HCT116 (cell line): ENCODE measurements at regions not wholly inside any gene's neighbourhood (a gene's known extent, or its start where the extent isn't known, plus 50 kb on each side); places are given as distances from the start of the nearest gene placed in this dataset.

ENCODE experiments used
- EZH2 ChIP-seq: fragments of 200-600 bp; sonication (generic); IDR thresholded peaks from 2 replicates; pipeline ENCODE4 v1.6.1; 2017; ENCODE audit warnings: antibody characterized with exemption, mixed run types
- POLR2A ChIP-seq: IDR thresholded peaks from 2 replicates; pipeline ENCODE4 v1.7.0; 2011; ENCODE audit warnings: borderline replicate concordance; ENCODE audit not compliant: insufficient read depth, insufficient read length; ENCODE audit errors: extremely low read depth
- RAD21 ChIP-seq: IDR thresholded peaks from 2 replicates; pipeline ENCODE4 v1.6.1; 2012; ENCODE audit warnings: low read depth, mild to moderate bottlenecking
- TF ChIP-seq, protein P1 (sequence below), 3 experiments: fragments of 200-600 bp in 1 of 3; sonication (generic) in 1 of 3; IDR thresholded peaks in 2 of 3; conservative IDR thresholded peaks in 1 of 3; 2 replicates each; pipeline ENCODE4 v1.5.1; 2012 to 2017; ENCODE audit warnings: low read depth in 2 of 3, low read length in 2 of 3, antibody characterized with exemption in 1 of 3, borderline replicate concordance in 1 of 3, control low read depth in 1 of 3, mild to moderate bottlenecking in 1 of 3, mixed read lengths in 1 of 3, mixed run types in 1 of 3, moderate library complexity in 1 of 3; ENCODE audit not compliant: insufficient read depth in 1 of 3

DNA sequence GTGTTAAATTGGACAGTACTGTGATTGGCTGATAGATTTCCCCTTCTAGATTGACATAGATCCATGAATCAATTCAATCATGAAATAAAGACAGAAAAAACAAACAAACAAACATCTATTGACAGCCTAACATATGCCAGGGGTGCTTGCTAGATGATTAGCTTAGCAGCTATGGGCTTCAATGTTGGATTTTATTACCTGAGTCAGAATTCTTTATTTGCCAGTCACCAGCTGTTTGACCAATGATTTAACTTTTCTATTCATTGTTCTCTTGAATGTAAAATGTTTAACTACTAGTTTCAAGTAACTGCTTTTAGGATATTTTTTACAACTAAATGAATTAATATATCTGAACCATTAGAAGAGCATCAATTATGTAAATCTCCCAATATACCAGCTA is 901.3 kb upstream of the CITED2 start:
- TF ChIP-seq, protein P1, sequence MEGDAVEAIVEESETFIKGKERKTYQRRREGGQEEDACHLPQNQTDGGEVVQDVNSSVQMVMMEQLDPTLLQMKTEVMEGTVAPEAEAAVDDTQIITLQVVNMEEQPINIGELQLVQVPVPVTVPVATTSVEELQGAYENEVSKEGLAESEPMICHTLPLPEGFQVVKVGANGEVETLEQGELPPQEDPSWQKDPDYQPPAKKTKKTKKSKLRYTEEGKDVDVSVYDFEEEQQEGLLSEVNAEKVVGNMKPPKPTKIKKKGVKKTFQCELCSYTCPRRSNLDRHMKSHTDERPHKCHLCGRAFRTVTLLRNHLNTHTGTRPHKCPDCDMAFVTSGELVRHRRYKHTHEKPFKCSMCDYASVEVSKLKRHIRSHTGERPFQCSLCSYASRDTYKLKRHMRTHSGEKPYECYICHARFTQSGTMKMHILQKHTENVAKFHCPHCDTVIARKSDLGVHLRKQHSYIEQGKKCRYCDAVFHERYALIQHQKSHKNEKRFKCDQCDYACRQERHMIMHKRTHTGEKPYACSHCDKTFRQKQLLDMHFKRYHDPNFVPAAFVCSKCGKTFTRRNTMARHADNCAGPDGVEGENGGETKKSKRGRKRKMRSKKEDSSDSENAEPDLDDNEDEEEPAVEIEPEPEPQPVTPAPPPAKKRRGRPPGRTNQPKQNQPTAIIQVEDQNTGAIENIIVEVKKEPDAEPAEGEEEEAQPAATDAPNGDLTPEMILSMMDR (IDR thresholded peaks at IDR 0.05 in 2 of 3, conservative IDR thresholded peaks at IDR 0.05 in 1 of 3; ENCODE audit: borderline replicate concordance in 1 of 3, insufficient read depth in 1 of 3, low read depth in 2 of 3, low read length in 2 of 3): no peak
- no peak for TF ChIP-seq EZH2
- no peak for TF ChIP-seq RAD21
- no peak for TF ChIP-seq POLR2A
